Medulla oblongata (tissue), 1 donor: ENCODE measurements at regions not wholly inside any gene's neighbourhood (a gene's known extent, or its start where the extent isn't known, plus 50 kb on each side); places are given as distances from the start of the nearest gene placed in this dataset.

ENCODE experiments used
- DNase-seq: peaks from one replicate; pipeline ENCODE4 v3.0.0-alpha.2; 2015; ENCODE audit errors: extremely low spot score

DNA sequence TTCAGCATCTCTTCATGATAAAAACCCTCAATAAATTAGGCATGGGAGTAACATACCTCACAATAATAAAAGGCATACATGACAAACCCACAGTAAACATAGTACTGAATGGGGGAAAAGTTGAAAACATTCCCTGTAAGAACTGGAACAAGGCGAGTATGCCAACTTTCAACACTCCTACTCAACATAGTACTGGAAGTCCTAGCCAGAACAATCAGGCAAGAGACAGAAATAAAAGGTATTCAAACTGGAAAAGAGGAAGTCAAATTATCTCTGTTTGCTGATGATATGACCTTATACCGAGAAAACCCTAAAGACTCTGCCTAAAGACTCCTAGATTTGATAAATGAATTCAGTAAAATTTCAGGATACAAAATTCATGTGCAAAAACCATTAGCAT is 167.6 kb downstream of the TMEM38B start:
- DNase-seq: no peak

DNA sequence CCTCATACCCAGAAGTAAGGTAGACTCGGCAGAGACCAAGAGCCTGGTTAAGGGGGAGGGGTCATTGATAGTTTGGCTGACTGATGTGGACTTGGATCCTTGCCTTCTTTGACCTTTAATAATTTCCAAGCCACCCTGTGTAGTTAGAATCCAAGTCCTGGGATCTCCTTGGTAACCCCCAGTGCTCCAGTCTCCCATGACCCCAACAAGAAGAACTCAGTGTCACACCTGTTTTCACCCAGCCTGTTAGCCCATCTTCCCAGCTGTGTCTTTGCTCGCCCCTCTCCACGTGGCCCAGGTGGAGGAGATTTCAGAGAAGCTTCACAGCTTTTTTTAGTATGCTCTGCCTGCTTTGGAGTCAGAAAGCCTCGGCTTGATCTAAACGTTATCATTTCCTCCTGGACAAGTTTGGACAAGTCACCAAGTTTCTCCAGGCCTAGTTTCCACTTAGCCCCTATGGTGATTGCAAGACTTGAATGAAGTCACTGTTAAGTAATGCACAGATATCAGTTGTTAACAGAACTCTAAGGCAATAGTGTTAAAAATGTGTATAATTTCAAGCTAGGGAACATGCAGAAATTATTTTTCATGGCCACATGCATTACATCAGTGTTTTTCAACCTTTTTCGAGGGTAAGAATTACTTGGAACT is 170.0 kb downstream of the TMEM38B start:
- no peak for DNase-seq

DNA sequence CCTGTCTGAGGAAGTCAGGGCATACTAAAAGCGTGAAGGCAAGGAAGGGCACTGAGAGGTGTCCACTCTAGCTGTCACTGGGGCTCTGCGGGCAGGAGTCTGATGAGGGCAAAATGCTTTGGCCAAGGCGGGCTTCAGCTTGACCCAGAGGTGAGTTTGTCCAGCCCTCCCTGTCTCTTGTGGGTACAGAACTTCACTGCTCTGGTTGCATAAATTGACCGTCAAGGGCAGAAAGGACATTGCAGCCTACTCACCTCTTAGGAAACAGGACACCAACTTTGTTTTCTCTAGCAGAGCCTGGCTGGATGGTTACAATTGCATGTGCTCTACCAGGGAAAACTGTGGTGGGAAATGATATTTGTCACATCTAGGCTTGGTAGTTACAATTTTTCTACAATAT is 170.9 kb downstream of the TMEM38B start:
- no peak for DNase-seq

DNA sequence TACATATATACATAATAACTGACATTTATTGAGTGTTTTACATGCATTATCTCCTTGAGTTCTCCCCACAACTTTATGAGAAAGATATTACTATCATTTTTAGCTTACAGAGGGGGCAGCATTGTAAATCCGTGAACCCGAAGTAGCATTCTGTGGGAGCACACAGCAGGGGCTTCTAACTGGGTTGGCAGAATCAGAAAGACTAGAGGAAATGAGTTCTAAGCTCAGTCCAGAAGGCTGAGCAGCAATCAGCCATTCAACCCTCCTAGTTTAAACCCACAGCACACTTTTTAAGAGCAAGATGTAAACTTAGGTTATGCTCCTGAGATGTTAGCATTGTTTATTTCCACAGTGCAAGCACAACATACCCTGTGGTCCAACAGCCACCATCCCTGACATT is 177.2 kb downstream of the TMEM38B start:
- no peak for DNase-seq

DNA sequence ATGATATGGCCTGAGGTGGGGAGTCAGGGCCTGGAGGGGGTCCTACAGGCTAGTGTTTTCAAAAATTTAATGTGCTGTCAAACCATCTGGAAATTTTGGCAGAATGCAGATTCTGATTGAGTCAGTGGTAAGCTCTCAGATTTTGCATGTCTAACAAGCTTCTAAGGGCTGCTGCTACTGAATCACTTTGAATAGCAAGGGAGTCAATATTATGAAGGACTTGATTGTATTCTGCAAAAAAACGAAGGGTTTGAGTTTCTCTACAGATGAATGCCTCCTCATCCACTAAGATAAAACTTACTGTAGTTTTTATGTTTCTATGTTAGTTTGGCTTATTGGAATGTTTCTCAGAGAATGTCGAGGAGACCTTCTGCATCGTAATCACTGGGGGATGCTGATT is 179.5 kb downstream of the TMEM38B start:
- no peak for DNase-seq

DNA sequence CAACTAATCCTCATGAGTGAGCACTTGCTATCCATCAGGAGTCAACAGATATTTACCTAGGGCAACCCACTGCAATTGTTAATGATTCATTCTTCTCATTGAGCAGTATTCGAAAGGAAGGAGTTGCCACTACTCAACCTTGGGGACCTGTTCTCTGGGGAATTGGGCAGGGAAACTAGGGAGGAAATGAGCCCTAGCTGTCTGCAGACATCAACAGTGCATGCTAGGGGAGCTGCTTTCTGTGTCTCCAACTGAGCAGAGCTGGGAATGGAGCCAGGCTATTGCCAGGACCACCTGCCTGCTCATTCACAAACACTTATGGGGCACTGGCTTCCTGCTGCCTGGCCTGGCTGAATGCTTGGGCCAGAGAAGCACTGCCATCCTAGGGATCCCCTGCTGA is 183.4 kb downstream of the TMEM38B start:
- no peak for DNase-seq

DNA sequence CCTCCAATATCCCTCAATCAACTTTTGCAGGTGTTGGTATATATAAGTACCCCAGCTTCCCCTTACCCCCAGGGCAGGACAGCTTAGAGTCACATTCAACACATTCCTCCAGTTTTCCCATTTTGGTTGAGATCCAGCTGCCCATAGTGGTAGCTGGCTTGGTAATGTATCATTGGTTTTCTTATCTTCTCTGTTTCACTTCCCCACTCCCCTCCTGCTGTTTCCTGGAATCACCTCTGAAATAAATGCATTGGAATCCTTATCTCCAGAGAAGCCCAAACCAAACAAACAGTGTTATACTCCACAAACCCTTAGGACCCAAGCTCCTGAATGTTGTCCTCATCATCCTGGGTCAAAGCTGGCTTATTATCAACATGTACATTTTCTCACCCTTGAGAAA is 184.8 kb downstream of the TMEM38B start:
- DNase-seq: no peak

DNA sequence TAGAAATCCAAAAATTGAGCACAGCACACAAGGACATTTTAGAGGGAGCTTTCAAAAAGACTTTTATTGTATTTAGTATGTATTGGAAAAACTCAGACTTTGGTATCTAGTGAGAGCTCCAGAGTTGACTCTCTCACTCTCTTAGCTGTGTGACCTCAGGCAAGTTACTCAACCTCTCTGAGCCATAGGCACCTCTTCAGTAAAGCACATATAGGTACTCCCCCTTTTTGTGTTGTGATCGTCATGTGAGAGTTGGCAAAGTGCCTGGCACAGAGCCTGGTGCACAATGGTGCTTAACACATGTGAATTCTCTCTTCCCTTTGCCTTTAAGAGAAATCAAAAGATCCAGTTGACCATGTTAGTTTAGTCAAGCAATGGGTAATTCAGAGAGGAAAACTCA is 186.2 kb downstream of the TMEM38B start:
- no peak for DNase-seq

DNA sequence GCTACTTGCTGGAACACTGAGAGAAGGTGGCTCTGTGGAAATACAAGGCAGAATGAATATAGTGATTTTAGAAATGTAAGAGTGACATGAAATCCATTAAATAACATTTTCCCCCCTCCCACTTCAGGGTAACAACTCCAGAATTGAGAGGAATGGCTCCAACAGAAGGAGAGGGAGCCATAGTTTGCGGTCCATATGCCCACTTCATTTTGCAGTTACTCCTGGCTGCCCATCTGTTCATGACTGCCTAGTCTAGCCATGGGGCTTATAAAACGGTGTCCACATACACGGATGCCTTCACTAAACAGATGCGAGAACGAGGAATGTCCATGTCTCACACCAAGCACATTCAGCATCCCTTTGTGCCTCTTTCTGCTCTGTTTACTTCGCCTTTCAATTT is 186.7 kb downstream of the TMEM38B start:
- DNase-seq: no peak

DNA sequence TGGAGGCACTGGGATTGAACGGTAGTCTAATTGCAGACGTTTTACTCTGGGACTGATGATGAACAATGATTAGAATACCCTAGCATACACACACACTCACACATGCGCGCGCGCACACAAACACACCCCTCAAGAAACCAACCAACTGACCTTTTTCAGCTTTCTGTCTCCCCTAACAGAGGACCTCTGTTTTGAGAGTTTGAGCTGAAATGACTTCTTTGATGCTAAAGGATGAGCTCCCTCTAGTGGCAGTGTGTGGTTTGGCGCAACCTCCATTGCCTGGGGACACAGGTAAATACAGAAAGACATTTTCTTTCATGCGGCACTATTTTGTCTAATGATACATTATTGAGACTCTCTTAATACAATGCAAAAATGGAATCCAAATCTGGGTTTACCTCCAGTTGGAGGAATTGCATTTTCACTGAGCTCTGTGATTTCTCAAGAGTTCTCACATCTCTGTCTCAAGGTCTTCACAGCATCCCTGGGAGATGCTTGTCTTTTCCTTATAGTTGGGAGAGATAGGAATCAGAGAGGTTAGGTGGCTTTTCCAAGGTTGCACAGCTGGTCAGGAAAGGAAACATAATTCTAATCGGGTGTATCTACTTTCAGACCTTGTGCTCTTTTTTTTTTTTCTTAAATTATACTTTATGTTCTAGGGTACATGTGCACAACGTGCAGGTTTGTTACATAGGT is 187.5 kb downstream of the TMEM38B start:
- DNase-seq: peak; percentile 92

DNA sequence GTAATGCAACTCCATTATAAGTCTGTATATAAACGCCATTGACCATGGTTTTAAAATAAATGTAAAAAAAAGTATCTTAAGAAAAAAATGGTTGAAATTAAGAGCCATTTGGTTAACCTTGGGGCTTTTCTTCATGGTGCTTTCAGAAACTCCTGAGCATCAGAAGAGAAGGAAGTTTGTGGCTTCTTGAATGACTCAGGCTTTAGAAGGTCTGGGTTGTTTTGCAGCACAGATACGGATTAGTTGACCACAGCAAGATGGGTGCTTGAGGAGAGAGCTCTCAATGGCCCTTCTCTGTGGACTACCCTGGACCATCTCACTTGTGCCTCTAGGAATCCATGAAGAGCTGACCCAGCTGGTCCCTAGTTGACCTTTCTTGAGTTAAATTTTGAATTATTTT is 189.5 kb downstream of the TMEM38B start:
- no peak for DNase-seq

DNA sequence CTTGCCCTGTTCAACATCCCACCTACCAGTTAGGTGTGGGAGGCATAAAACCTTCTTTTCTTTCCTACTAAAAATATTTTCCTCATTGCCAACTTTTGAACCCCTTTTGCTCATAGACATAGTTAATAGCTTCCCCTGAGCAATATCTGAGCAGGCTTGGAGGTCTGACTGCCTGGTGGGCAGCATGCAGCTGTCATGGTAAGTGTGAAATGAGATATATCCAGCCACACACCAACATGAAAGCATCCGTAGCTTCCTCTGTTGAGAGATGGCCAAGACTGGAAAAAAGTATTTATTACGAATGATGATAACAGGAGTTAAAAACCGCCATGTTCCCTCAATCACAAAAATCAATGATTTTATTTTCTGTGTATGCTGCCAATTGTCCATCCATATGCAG is 190.1 kb downstream of the TMEM38B start:
- DNase-seq: no peak

DNA sequence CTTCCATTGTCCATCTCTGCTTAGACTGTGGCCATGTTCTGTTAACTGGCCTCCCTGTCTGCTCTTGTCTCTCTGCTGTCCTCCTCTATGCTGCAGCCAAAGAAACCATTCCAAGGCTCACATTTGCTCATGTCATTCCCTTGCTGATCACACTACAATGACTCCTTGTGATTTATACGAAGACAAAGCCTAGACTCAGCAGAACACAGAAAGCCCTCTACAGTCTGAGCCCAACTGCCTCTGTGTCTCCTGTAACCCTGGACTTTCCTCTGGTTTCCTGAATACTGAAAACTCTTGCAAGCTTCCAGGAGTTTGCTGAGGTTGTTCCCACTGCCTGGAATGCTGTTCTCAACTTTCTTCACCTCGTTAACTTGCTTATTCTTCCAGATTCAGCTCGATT is 191.8 kb downstream of the TMEM38B start:
- peak; percentile 83 for DNase-seq

DNA sequence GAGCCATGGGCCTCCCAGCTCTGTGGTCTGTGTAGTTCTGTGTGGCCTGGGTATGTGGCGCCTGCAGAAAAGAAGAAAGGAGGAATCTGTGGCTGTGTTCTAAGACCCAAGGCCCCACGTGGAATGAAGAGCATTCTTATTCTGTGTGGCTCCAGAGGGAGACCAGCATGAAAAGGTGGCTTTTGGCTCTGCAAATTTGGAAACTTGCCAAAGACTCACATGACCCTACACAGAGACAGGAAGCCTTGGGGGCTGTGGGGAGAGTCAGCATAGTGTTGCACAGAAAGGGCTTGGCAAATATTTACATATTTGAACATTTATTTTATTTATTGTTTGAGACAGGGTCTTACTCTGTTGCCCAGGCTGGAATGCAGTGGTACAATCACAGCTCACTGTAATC is 193.3 kb downstream of the TMEM38B start:
- DNase-seq: no peak

DNA sequence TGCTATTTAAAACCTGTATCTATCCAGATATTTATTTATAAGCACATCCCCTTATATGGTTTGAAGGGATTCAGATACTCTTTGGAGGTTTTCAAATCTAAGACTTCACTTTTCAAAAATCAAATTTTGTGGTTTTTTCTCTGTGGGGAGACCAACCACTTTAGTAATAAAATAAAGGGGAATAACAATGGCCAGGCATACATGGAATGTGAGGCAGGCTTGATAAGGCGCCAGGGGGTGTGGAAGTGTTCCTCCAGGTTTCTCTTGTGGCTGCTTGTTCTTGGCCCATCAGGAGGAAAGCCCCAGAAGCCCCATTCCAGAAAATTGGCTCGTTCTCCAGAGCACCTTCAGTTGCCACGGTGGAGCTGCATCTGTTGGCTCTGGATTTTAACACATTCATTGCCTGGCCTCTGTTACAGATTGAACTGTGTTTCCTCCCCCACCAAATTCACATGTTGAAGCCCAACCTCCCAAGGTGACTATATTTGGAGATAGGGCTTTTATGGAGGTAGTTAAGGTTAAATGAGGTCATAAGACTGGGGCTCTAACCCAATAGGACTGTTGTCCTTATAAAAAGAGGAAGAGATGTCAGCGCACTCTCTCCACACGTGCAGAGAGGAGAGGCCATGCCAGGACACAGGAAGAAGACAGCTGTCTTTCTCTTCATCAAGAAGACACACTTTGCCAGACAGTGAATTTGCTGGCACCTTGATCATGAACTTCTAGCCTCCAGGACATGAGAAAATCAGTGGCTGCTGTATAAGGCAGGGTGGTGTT is 195.9 kb downstream of the TMEM38B start:
- DNase-seq: no peak

DNA sequence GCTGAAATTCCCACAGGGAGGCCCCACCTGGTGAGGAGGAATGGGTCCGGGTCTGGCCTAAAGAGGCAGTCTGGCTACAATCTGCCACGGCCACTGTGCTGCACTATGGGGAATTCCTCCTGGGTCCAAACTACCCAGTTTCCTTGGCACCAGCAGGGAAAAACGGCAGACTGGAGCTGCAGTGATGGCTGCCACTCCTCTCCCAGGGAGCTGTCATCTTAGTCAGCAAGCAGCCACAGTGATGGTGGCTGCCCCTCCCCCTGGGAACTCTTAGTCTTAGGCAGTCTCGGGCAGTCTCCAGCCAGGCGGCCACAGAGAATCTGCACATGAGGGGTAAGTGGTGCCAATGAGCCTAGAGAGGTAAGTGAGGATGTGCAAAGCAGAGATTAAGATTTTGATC is 205.8 kb downstream of the TMEM38B start:
- DNase-seq: no peak

DNA sequence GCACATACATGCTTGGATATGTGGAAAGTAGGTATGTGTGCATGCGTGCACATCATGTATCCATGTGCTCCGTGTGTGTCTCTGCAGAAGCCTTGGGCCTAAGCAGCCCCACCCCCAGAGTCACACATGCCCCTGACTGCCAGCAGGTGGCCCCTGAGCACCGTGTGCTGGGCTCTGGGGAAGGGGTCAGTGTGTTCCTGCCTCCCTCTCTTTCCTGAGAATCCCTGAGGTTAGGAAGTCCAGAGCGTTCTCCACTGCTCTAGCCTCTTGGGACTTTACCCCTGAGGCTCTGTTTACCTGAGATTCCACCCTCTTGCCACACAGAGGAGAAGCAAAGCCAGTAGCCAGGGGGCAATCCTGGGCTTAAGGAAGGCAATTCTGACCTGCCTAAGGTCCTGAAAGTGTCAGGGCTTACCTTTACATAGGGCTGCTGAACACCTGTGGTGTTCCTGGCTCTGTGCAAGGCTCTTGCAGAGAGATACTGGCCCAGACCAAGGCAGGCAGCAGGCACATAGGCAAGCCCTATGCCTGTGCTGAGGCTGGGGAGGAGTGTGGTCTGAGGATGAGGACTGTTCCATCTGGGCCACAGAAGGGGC is 207.3 kb downstream of the TMEM38B start:
- peak; percentile 78 for DNase-seq

DNA sequence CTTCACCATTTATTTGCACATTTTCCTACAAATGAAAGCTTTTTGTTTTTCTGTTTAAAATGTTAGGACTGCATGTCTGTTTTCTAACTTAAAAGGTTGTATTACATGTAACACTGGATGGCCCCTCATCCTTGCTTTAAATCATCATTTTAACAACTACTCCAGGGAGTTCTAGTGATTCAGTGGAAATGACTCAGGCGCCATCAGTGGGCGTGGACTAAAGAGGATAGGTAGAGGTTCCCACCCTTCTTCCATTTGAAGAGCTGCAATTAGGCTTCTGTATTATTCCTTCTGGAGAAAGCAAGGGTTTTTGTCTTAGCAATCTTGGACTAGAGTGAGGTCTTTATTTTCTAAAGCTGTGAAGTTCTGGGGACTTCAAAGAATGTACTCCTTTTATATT is 213.7 kb downstream of the TMEM38B start:
- no peak for DNase-seq

DNA sequence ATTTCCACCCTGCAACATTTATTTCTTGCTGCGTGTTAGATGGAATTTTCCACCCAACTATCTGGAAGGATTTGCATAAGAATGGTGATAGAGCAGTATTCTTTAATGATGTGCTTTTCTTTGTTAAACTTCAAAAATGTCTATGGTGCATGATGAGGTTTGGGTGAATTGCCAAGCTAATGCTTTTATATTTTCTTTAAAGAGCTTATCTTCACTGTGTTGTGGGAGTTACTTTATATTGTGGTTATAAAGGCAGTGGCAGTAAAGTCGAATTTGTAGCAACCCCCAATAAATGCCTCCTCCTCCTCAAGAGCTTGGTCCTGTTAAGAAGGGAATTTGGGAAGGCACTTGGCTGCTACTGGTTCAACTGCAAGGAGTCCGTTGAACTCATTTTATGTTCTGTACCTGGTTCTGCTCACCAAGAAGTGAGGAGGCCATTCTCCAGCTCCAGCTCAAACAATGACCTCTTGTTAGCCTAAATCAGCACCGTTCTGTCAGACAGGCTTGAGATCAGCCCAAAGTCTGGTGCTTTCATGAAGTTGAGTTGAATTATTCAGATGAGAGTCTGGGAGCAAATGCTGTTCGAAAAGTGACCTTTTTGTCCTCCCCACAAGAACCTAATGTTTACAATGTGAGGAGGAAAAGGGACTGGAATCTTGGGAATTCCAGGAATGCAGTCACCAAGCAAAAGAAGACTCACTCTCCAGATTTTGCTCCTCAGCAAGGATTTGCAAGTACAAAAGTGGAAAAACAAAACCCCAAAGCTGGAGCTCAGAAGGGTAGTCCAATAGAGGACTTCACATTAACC is 217.0 kb downstream of the TMEM38B start:
- peak; percentile 33 for DNase-seq

DNA sequence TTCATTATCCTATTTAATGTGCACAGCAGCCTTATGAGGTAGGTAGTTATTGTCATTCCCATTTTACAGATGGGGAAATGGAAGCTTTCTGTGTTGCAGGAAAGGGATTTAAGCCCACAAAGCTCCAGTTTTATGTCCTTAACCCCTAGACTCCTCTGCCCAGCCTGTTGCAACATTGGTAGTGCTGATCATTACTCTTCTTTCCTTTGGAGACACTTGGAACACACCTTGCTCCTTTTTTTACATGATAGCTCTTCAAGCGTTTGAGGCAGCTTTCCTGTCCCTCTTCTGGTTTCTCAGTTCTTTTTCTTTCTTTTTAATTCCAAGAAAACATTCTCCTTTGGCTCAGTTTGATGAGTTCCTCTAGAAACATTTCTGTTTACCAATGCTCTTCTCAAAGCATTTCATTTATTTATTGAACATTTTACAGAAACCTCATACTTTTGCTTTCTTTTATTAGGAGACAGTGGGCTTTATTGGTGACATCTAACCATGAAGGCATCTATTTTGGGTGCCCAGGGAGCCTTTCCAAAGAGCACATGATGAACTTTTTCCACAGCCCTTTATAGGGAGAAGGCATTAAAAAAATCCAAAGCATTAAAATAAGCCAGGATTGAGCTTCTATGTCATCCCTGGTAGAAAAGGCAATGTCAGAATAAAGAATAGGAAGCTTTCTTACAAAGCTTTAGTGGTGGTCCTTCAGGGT is 218.0 kb downstream of the TMEM38B start:
- DNase-seq: no peak

DNA sequence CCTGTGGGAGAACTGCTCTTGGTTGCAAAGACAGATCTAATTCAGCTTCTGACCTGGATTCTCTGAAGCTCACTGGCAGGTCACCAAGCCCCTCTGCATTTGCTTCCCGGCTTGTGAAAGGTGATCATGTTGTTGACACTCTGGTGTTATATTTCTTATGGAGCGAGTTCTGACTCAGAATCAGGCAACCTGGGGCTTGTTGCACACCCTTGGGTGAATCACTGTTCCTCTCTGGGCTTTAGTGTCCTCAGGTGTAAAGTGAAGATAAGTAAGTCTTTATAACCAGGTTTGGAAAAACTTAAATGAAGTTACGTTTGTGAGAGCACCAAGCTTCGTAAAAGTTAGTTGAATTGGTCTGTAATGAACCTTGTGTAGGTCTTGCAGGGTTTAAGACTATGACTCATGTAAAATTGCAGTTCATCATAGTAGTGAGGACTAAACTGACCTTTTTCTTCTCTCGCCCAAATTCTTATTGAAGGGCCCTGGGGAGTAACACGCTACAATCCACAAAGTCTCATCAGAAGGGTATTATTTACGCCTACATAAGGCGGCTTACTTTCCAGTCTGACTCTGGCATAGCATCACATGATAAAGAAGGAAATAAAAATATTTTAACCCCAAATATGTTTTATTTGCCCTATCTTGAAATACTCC is 218.6 kb downstream of the TMEM38B start:
- no peak for DNase-seq
